Brain microvascular endothelial cell (primary cell): ENCODE measurements at regions not wholly inside any gene's neighbourhood (a gene's known extent, or its start where the extent isn't known, plus 50 kb on each side); places are given as distances from the start of the nearest gene placed in this dataset.
A peak's percentile ranks its signal among the peaks of the same experiment; 100 is the strongest.

ENCODE experiments used
- DNase-seq: peaks from one replicate; pipeline ENCODE4 v3.0.0-alpha.2; 2020
- H3K27ac ChIP-seq: fragments of 250-450 bp; sonication (Bioruptor Pico); 2 replicates; pipeline ENCODE4 v1.5.1; 2020; ENCODE audit warnings: mild to moderate bottlenecking, moderate library complexity
- H3K27me3 ChIP-seq: fragments of 250-450 bp; sonication (Bioruptor Pico); replicated peaks from 2 replicates; pipeline ENCODE4 v1.5.1; 2020; ENCODE audit warnings: mild to moderate bottlenecking
- H3K36me3 ChIP-seq: fragments of 250-450 bp; sonication (Bioruptor Pico); replicated peaks from 2 replicates; pipeline ENCODE4 v1.5.1; 2020; ENCODE audit warnings: mild to moderate bottlenecking
- H3K4me3 ChIP-seq: 2 replicates; pipeline ENCODE4 v1.5.1; 2011; ENCODE audit warnings: low read depth, mild to moderate bottlenecking, control low read depth, low read length, moderate library complexity
- CTCF ChIP-seq: IDR thresholded peaks from 2 replicates; pipeline ENCODE4 v1.5.1; 2011; ENCODE audit warnings: low read depth, mild to moderate bottlenecking, moderate library complexity, low read length, control low read depth, inconsistent platforms; ENCODE audit errors: missing control alignments
- in situ Hi-C: cut with HindIII; loops from 2 replicates; pipeline ENCODE4 v1.10.0; 2017; ENCODE audit warnings: low sequenced_read_pairs, low pct_ligation_motif_present

GRCh38 chr2:204317640-204318039, 227.6 kb upstream of the PARD3B start:
- Histone ChIP-seq H3K27ac (no peak overlapping the region), H3K36me3 (no peaks in the 10 kb centered on the region), H3K4me3 (no peak overlapping the region), H3K27me3 (no peaks in the 10 kb centered on the region)
- in situ Hi-C loops = no loop called here
- TF ChIP-seq CTCF = no peak
- no peak for DNase-seq

- Histone ChIP-seq H3K4me3 (no peak overlapping the region), H3K27me3 (no peaks in the 10 kb centered on the region), H3K27ac (no peak overlapping the region), H3K36me3 (no peaks in the 10 kb centered on the region)
- TF ChIP-seq CTCF = no peak
- in situ Hi-C loops = no loop called here
- no peak for DNase-seq
Observed at GRCh38 chr2:204321027-204321800, 224.1 kb upstream of the PARD3B start.

- no peaks in the 10 kb centered on the region for H3K27me3 ChIP-seq
- no peak for DNase-seq
- H3K27ac ChIP-seq = no peak overlapping the region
- H3K4me3 ChIP-seq = no peak overlapping the region
- no peak for TF ChIP-seq CTCF
- in situ Hi-C loops = no loop called here
- no peaks in the 10 kb centered on the region for H3K36me3 ChIP-seq
Observed at GRCh38 chr2:204321910-204322751, 223.1 kb upstream of the PARD3B start.

GRCh38 chr2:204325468-204325867, 219.8 kb upstream of the PARD3B start:
- no peaks in the 10 kb centered on the region for H3K27me3 ChIP-seq
- H3K36me3 ChIP-seq = no peaks in the 10 kb centered on the region
- in situ Hi-C loops = no loop called here
- peak; percentile 80 for TF ChIP-seq CTCF
- H3K27ac ChIP-seq = no peak overlapping the region
- no peak overlapping the region for H3K4me3 ChIP-seq
- peak; percentile 61 for DNase-seq

- no peaks in the 10 kb centered on the region for H3K36me3 ChIP-seq
- DNase-seq = no peak
- TF ChIP-seq CTCF = no peak
- no peak overlapping the region for H3K27ac ChIP-seq
- no peaks in the 10 kb centered on the region for H3K27me3 ChIP-seq
- no peak overlapping the region for H3K4me3 ChIP-seq
- in situ Hi-C loops = no loop called here
Observed at GRCh38 chr2:204328373-204328772, 216.9 kb upstream of the PARD3B start.
